ENCODE measurements at regions not wholly inside any gene's neighbourhood (a gene's known extent, or its start where the extent isn't known, plus 50 kb on each side); places are given as distances from the start of the nearest gene placed in this dataset.
"Not testable (repeated sequence)": the region's sequence is repeated elsewhere in the genome, so short reads cannot be mapped to it uniquely, and the experiment has no call there.

DNA sequence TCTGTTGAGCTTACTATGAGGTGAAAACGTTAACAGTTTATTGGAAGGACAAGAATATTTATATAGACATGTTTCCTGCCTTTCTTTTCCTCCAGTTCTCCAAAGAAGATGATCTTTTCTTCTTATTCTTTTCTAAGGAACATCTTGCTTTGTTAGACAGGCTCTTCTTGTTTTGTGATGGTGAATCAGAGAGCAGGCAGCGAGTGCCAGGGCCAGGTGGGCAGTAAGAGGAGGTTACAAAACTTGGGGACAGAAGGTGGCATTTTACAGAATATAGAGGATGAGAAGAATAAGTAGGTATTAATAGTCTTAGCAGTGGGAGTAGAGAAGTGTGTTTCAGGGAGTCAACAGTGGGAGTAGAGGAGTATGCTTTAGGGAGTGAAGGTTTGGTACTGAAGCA, 223.6 kb downstream of the ARL4A start:
- no peaks in the 10 kb centered on the region for H3K36me3 ChIP-seq (ENCODE audit: insufficient read depth, low read length)
- H2AFZ ChIP-seq (ENCODE audit: low read depth, low read length), result no peak overlapping the region
- no peaks in the 10 kb centered on the region for H3K9me3 ChIP-seq (ENCODE audit: low read length)
- H3K4me1 ChIP-seq (ENCODE audit: insufficient read depth, low read length), result peaks cover 4% of the 10 kb centered on the region
- no peaks in the 10 kb centered on the region for H3K27me3 ChIP-seq (ENCODE audit: insufficient read depth, low read length)
- H3K4me3 ChIP-seq (ENCODE audit: low read length), result no peak overlapping the region

GRCh38 chr7:12913002-12913401, 225.6 kb downstream of the ARL4A start:
- Histone ChIP-seq H3K4me3 (ENCODE audit: low read length) (no peak overlapping the region), H2AFZ (ENCODE audit: low read depth, low read length) (no peak overlapping the region), H3K27me3 (ENCODE audit: insufficient read depth, low read length) (no peaks in the 10 kb centered on the region), H3K4me1 (ENCODE audit: insufficient read depth, low read length) (peaks cover 4% of the 10 kb centered on the region), H3K36me3 (ENCODE audit: insufficient read depth, low read length) (no peaks in the 10 kb centered on the region), H3K9me3 (ENCODE audit: low read length) (no peaks in the 10 kb centered on the region)

GRCh38 chr7:12917801-12918200, 230.4 kb downstream of the ARL4A start:
- Histone ChIP-seq H3K9me3 (ENCODE audit: low read length) (no peaks in the 10 kb centered on the region), H3K27me3 (ENCODE audit: insufficient read depth, low read length) (no peaks in the 10 kb centered on the region), H3K4me3 (ENCODE audit: low read length) (no peak overlapping the region), H3K4me1 (ENCODE audit: insufficient read depth, low read length) (peaks cover 4% of the 10 kb centered on the region), H2AFZ (ENCODE audit: low read depth, low read length) (no peak overlapping the region), H3K36me3 (ENCODE audit: insufficient read depth, low read length) (no peaks in the 10 kb centered on the region)

GRCh38 chr7:12921751-12922345, 234.4 kb downstream of the ARL4A start:
- Histone ChIP-seq H3K36me3 (ENCODE audit: insufficient read depth, low read length) (no peaks in the 10 kb centered on the region), H3K4me1 (ENCODE audit: insufficient read depth, low read length) (peaks cover 16% of the 10 kb centered on the region), H3K4me3 (ENCODE audit: low read length) (no peak overlapping the region), H3K9me3 (ENCODE audit: low read length) (no peaks in the 10 kb centered on the region), H3K27me3 (ENCODE audit: insufficient read depth, low read length) (no peaks in the 10 kb centered on the region), H2AFZ (ENCODE audit: low read depth, low read length) (no peak overlapping the region)

DNA sequence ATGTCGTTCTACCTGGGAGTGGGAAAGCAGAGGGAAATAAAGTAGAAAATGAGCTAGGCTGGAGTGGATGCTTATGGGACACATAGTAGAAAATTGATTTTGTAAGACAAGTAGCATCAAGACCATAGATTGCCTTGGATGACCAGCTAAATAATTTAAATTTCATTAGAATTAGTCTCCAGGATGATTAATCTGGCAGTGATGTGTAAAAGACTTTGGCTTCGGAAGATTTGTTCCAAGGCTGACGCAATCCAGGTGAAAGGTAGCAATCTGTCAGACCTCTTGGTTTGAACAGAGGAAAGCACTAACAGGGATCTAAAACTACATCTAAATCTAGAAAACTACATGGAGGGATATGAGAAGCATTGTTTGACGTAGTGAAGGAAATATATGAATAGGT, 236.5 kb downstream of the ARL4A start:
- no peak overlapping the region for H2AFZ ChIP-seq (ENCODE audit: low read depth, low read length)
- H3K27me3 ChIP-seq (ENCODE audit: insufficient read depth, low read length), result no peaks in the 10 kb centered on the region
- H3K4me1 ChIP-seq (ENCODE audit: insufficient read depth, low read length), result peaks cover 24% of the 10 kb centered on the region
- no peak overlapping the region for H3K4me3 ChIP-seq (ENCODE audit: low read length)
- H3K36me3 ChIP-seq (ENCODE audit: insufficient read depth, low read length), result no peaks in the 10 kb centered on the region
- H3K9me3 ChIP-seq (ENCODE audit: low read length), result no peaks in the 10 kb centered on the region

DNA sequence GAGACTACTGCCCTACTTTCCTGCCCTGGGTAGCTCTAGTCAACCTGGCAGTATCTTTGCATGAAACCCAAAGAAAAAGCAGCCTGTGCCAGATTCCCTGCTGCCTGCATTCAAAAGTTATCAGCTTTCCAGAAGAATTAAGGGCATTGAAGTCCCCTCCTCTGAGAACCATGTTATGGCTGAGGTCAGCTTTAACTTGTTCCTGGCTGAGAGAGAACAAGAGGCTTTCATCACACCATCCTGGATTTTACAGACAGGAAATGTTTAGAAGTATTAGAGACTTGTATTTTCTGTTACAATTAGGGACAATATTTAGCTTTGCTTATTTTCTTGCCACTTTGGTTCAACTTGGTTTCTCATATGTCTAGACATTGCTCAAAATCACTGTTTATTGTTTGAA, 238.8 kb downstream of the ARL4A start:
- no peaks in the 10 kb centered on the region for H3K9me3 ChIP-seq (ENCODE audit: low read length)
- H3K4me3 ChIP-seq (ENCODE audit: low read length), result no peak overlapping the region
- H3K36me3 ChIP-seq (ENCODE audit: insufficient read depth, low read length), result no peaks in the 10 kb centered on the region
- H2AFZ ChIP-seq (ENCODE audit: low read depth, low read length), result peak overlapping the region; percentile 57
- H3K4me1 ChIP-seq (ENCODE audit: insufficient read depth, low read length), result peaks cover 26% of the 10 kb centered on the region
- H3K27me3 ChIP-seq (ENCODE audit: insufficient read depth, low read length), result no peaks in the 10 kb centered on the region

GRCh38 chr7:12927635-12928434, 240.4 kb downstream of the ARL4A start:
- Histone ChIP-seq H2AFZ (ENCODE audit: low read depth, low read length) (no peak overlapping the region), H3K4me1 (ENCODE audit: insufficient read depth, low read length) (peaks cover 26% of the 10 kb centered on the region), H3K4me3 (ENCODE audit: low read length) (no peak overlapping the region), H3K27me3 (ENCODE audit: insufficient read depth, low read length) (no peaks in the 10 kb centered on the region), H3K9me3 (ENCODE audit: low read length) (no peaks in the 10 kb centered on the region), H3K36me3 (ENCODE audit: insufficient read depth, low read length) (no peaks in the 10 kb centered on the region)

DNA sequence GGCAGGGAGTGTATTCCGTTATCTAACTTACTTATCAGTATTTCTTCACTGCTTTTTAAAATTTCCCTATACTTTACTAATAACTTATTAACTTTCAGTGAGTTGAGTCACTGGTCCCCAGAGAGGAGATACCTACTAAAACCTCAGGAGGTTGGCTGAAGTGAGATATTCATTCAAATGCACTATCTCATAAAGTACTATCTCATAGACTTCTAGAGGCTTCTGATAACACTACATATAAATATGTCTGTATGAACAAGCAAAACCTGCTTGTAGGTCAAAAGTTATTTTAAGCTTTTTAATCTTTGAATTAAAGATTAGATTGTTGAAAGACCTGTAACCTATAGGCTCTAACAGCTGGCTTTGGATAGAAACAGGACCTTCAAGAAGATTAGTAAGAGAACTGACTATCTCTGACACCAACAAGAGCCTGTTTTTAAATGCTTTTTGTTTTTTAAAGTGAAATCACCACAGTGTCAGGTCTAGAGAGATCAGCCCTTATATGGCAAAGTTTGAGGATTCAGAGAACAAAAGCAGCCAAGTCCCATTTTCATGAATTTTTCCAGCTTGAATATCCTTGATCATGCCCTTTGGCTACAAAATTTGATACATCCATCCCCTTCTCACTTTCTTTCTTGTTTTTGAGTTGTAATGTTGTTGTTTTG, 242.2 kb downstream of the ARL4A start:
- no peak overlapping the region for H2AFZ ChIP-seq (ENCODE audit: low read depth, low read length)
- no peaks in the 10 kb centered on the region for H3K27me3 ChIP-seq (ENCODE audit: insufficient read depth, low read length)
- no peak overlapping the region for H3K4me3 ChIP-seq (ENCODE audit: low read length)
- H3K9me3 ChIP-seq (ENCODE audit: low read length), result no peaks in the 10 kb centered on the region
- peaks cover 26% of the 10 kb centered on the region for H3K4me1 ChIP-seq (ENCODE audit: insufficient read depth, low read length)
- H3K36me3 ChIP-seq (ENCODE audit: insufficient read depth, low read length), result no peaks in the 10 kb centered on the region

GRCh38 chr7:12930534-12930933, 243.1 kb downstream of the ARL4A start:
- H3K27me3 ChIP-seq (ENCODE audit: insufficient read depth, low read length), result no peaks in the 10 kb centered on the region
- no peaks in the 10 kb centered on the region for H3K36me3 ChIP-seq (ENCODE audit: insufficient read depth, low read length)
- no peak overlapping the region for H2AFZ ChIP-seq (ENCODE audit: low read depth, low read length)
- no peaks in the 10 kb centered on the region for H3K9me3 ChIP-seq (ENCODE audit: low read length)
- no peak overlapping the region for H3K4me3 ChIP-seq (ENCODE audit: low read length)
- peaks cover 23% of the 10 kb centered on the region for H3K4me1 ChIP-seq (ENCODE audit: insufficient read depth, low read length)

- H3K9me3 ChIP-seq (ENCODE audit: low read length); H3K4me3 ChIP-seq (ENCODE audit: low read length); H2AFZ ChIP-seq (ENCODE audit: low read depth, low read length); H3K36me3 ChIP-seq (ENCODE audit: insufficient read depth, low read length); H3K27me3 ChIP-seq (ENCODE audit: insufficient read depth, low read length): not testable (repeated sequence)
- H3K4me1 ChIP-seq (ENCODE audit: insufficient read depth, low read length), result peaks cover 14% of the 10 kb centered on the region
Measured at GRCh38 chr7:12931465-12931864, 244.0 kb downstream of the ARL4A start.

- H3K36me3 ChIP-seq (ENCODE audit: insufficient read depth, low read length), result no peaks in the 10 kb centered on the region
- no peaks in the 10 kb centered on the region for H3K4me1 ChIP-seq (ENCODE audit: insufficient read depth, low read length)
- H3K9me3 ChIP-seq (ENCODE audit: low read length), result peaks cover 2% of the 10 kb centered on the region
- H3K4me3 ChIP-seq (ENCODE audit: low read length), result no peak overlapping the region
- H2AFZ ChIP-seq (ENCODE audit: low read depth, low read length), result no peak overlapping the region
- no peaks in the 10 kb centered on the region for H3K27me3 ChIP-seq (ENCODE audit: insufficient read depth, low read length)
Measured at GRCh38 chr7:12939694-12940093, 252.3 kb downstream of the ARL4A start.

GRCh38 chr7:12941512-12941911, 254.1 kb downstream of the ARL4A start:
- H2AFZ ChIP-seq (ENCODE audit: low read depth, low read length), result no peak overlapping the region
- no peaks in the 10 kb centered on the region for H3K36me3 ChIP-seq (ENCODE audit: insufficient read depth, low read length)
- H3K9me3 ChIP-seq (ENCODE audit: low read length), result peaks cover 2% of the 10 kb centered on the region
- no peaks in the 10 kb centered on the region for H3K27me3 ChIP-seq (ENCODE audit: insufficient read depth, low read length)
- H3K4me3 ChIP-seq (ENCODE audit: low read length), result no peak overlapping the region
- H3K4me1 ChIP-seq (ENCODE audit: insufficient read depth, low read length), result no peaks in the 10 kb centered on the region

GRCh38 chr7:12942609-12943008, 255.2 kb downstream of the ARL4A start:
- H3K4me3 ChIP-seq (ENCODE audit: low read length), result no peak overlapping the region
- no peaks in the 10 kb centered on the region for H3K4me1 ChIP-seq (ENCODE audit: insufficient read depth, low read length)
- peaks cover 2% of the 10 kb centered on the region for H3K9me3 ChIP-seq (ENCODE audit: low read length)
- H2AFZ ChIP-seq (ENCODE audit: low read depth, low read length), result no peak overlapping the region
- H3K27me3 ChIP-seq (ENCODE audit: insufficient read depth, low read length), result no peaks in the 10 kb centered on the region
- H3K36me3 ChIP-seq (ENCODE audit: insufficient read depth, low read length), result no peaks in the 10 kb centered on the region

Data from neuron (in vitro differentiated cells).